ENCODE measurements at regions not wholly inside any gene's neighbourhood (a gene's known extent, or its start where the extent isn't known, plus 50 kb on each side); places are given as distances from the start of the nearest gene placed in this dataset.
"Not testable (repeated sequence)": the region's sequence is repeated elsewhere in the genome, so short reads cannot be mapped to it uniquely, and the experiment has no call there.

- not testable (repeated sequence) for H3K27me3 ChIP-seq (ENCODE audit: control insufficient read depth in 3 of 3, insufficient read depth in 3 of 3, low read length in 3 of 3)
Observed at GRCh38 chr21:9246010-9246409, 1275.4 kb upstream of the TPTE start.

GRCh38 chr21:9246481-9247289 is 1274.7 kb upstream of the TPTE start:
- not testable (repeated sequence) for H3K36me3 ChIP-seq (ENCODE audit: control insufficient read depth in 3 of 3, insufficient read depth in 3 of 3, low read length in 3 of 3); H3K27ac ChIP-seq (ENCODE audit: low read depth, low read length); H3K27me3 ChIP-seq (ENCODE audit: control insufficient read depth in 3 of 3, insufficient read depth in 3 of 3, low read length in 3 of 3); H3K4me1 ChIP-seq (ENCODE audit: control insufficient read depth in 3 of 3, insufficient read depth in 3 of 3, low read length in 3 of 3); H3K9ac ChIP-seq (ENCODE audit: low read depth in 1 of 3, low read length in 3 of 3)
- Histone ChIP-seq H3K4me3 (ENCODE audit: low read length in 3 of 3) (peak overlapping the region in 1 of 3 donors; percentile 51), H3K9me3 (ENCODE audit: control insufficient read depth in 3 of 3, low read length in 3 of 3) (peaks cover 3 to 15% (median 12%) of the 10 kb centered on the region in 3 donors)

More at GRCh38 chr21:9246010-9246409, 1275.4 kb upstream of the TPTE start:
- H3K9me3 ChIP-seq (ENCODE audit: control insufficient read depth in 3 of 3, low read length in 3 of 3) = peaks cover 3 to 15% (median 12%) of the 10 kb centered on the region in 3 donors
- H3K9ac ChIP-seq (ENCODE audit: low read depth in 1 of 3, low read length in 3 of 3); H3K36me3 ChIP-seq (ENCODE audit: control insufficient read depth in 3 of 3, insufficient read depth in 3 of 3, low read length in 3 of 3); H3K27ac ChIP-seq (ENCODE audit: low read depth, low read length); H3K4me1 ChIP-seq (ENCODE audit: control insufficient read depth in 3 of 3, insufficient read depth in 3 of 3, low read length in 3 of 3): not testable (repeated sequence)
- H3K4me3 ChIP-seq (ENCODE audit: low read length in 3 of 3) = peak overlapping the region in 1 of 3 donors; percentile 51

- not testable (repeated sequence) for H3K27ac ChIP-seq (ENCODE audit: low read depth, low read length); H3K36me3 ChIP-seq (ENCODE audit: control insufficient read depth in 3 of 3, insufficient read depth in 3 of 3, low read length in 3 of 3); H3K27me3 ChIP-seq (ENCODE audit: control insufficient read depth in 3 of 3, insufficient read depth in 3 of 3, low read length in 3 of 3); H3K9ac ChIP-seq (ENCODE audit: low read depth in 1 of 3, low read length in 3 of 3); H3K4me1 ChIP-seq (ENCODE audit: control insufficient read depth in 3 of 3, insufficient read depth in 3 of 3, low read length in 3 of 3)
- peaks cover 3 to 15% (median 12%) of the 10 kb centered on the region in 3 donors for H3K9me3 ChIP-seq (ENCODE audit: control insufficient read depth in 3 of 3, low read length in 3 of 3)
- H3K4me3 ChIP-seq (ENCODE audit: low read length in 3 of 3) = peak overlapping the region in 1 of 3 donors; percentile 17
Observed at GRCh38 chr21:9247290-9247613, 1274.1 kb upstream of the TPTE start.

- H3K4me1 ChIP-seq (ENCODE audit: control insufficient read depth in 3 of 3, insufficient read depth in 3 of 3, low read length in 3 of 3); H3K27me3 ChIP-seq (ENCODE audit: control insufficient read depth in 3 of 3, insufficient read depth in 3 of 3, low read length in 3 of 3); H3K36me3 ChIP-seq (ENCODE audit: control insufficient read depth in 3 of 3, insufficient read depth in 3 of 3, low read length in 3 of 3); H3K4me3 ChIP-seq (ENCODE audit: low read length in 3 of 3); H3K27ac ChIP-seq (ENCODE audit: low read depth, low read length); H3K9ac ChIP-seq (ENCODE audit: low read depth in 1 of 3, low read length in 3 of 3): not testable (repeated sequence)
- H3K9me3 ChIP-seq (ENCODE audit: control insufficient read depth in 3 of 3, low read length in 3 of 3) = peaks cover 3 to 15% (median 12%) of the 10 kb centered on the region in 3 donors
Observed at GRCh38 chr21:9247616-9248317, 1273.6 kb upstream of the TPTE start.

Measured in skeletal muscle tissue (tissue), 3 donors.